Neural crest cell (in vitro differentiated cells): ENCODE measurements at regions not wholly inside any gene's neighbourhood (a gene's known extent, or its start where the extent isn't known, plus 50 kb on each side); places are given as distances from the start of the nearest gene placed in this dataset.

Experiments
- DNase-seq: peaks from one replicate; pipeline ENCODE4 v3.0.0; 2021; ENCODE audit warnings: low read depth, mixed read lengths, low spot score
- H3K27ac Mint-ChIP-seq: one replicate; pipeline ENCODE4 v1.8.0; 2021; ENCODE audit warnings: mild to moderate bottlenecking, mixed read lengths; ENCODE audit not compliant: unreplicated experiment
- H3K27me3 Mint-ChIP-seq: 2 replicates; pipeline ENCODE4 v1.8.0; 2021; ENCODE audit warnings: low read depth, mild to moderate bottlenecking, mixed read lengths
- H3K36me3 Mint-ChIP-seq: 2 replicates; pipeline ENCODE4 v1.8.0; 2021; ENCODE audit warnings: low read depth, mild to moderate bottlenecking, mixed read lengths
- H3K4me1 Mint-ChIP-seq: 2 replicates; pipeline ENCODE4 v1.8.0; 2021; ENCODE audit warnings: mixed read lengths
- H3K4me3 Mint-ChIP-seq: one replicate; pipeline ENCODE4 v1.8.0; 2021; ENCODE audit warnings: mild to moderate bottlenecking, mixed read lengths
- H3K9me3 Mint-ChIP-seq: 2 replicates; pipeline ENCODE4 v1.8.0; 2021; ENCODE audit warnings: mixed read lengths
- CTCF ChIP-seq: fragments of 200-600 bp; sonication (generic); conservative IDR thresholded peaks from 2 replicates; pipeline ENCODE4 v1.5.0; 2021; ENCODE audit warnings: antibody characterized with exemption, mild to moderate bottlenecking

- Mint-ChIP-seq H3K27ac (no peak overlapping the region), H3K4me1 (no peaks in the 10 kb centered on the region), H3K36me3 (no peaks in the 10 kb centered on the region), H3K9me3 (no peaks in the 10 kb centered on the region), H3K27me3 (no peaks in the 10 kb centered on the region), H3K4me3 (no peak overlapping the region)
- DNase-seq = no peak
- no peak for TF ChIP-seq CTCF
Measured at GRCh38 chr5:12270914-12271313, 366.7 kb upstream of the CTNND2 start.

GRCh38 chr5:12269164-12269563 lies 364.9 kb upstream of the CTNND2 start:
- Mint-ChIP-seq H3K9me3 (no peaks in the 10 kb centered on the region), H3K4me1 (no peaks in the 10 kb centered on the region), H3K27me3 (no peaks in the 10 kb centered on the region), H3K4me3 (no peak overlapping the region), H3K27ac (no peak overlapping the region), H3K36me3 (no peaks in the 10 kb centered on the region)
- no peak for TF ChIP-seq CTCF
- no peak for DNase-seq

GRCh38 chr5:12258549-12258948 lies 354.3 kb upstream of the CTNND2 start:
- Mint-ChIP-seq H3K4me1 (no peaks in the 10 kb centered on the region), H3K27ac (no peak overlapping the region), H3K4me3 (no peak overlapping the region), H3K27me3 (no peaks in the 10 kb centered on the region), H3K36me3 (no peaks in the 10 kb centered on the region), H3K9me3 (peaks cover 2% of the 10 kb centered on the region)
- DNase-seq = no peak
- no peak for TF ChIP-seq CTCF

- no peaks in the 10 kb centered on the region for H3K9me3 Mint-ChIP-seq
- TF ChIP-seq CTCF = no peak
Measured at GRCh38 chr5:12250454-12250853, 346.2 kb upstream of the CTNND2 start.

GRCh38 chr5:12248831-12249230 lies 344.6 kb upstream of the CTNND2 start:
- no peaks in the 10 kb centered on the region for H3K27me3 Mint-ChIP-seq
- no peak overlapping the region for H3K4me3 Mint-ChIP-seq
- no peak for DNase-seq
- TF ChIP-seq CTCF = no peak
- no peaks in the 10 kb centered on the region for H3K36me3 Mint-ChIP-seq
- no peaks in the 10 kb centered on the region for H3K4me1 Mint-ChIP-seq
- H3K9me3 Mint-ChIP-seq = no peaks in the 10 kb centered on the region
- no peak overlapping the region for H3K27ac Mint-ChIP-seq

More at GRCh38 chr5:12250454-12250853, 346.2 kb upstream of the CTNND2 start:
- no peaks in the 10 kb centered on the region for H3K36me3 Mint-ChIP-seq
- H3K4me1 Mint-ChIP-seq = no peaks in the 10 kb centered on the region
- no peak overlapping the region for H3K4me3 Mint-ChIP-seq
- H3K27me3 Mint-ChIP-seq = no peaks in the 10 kb centered on the region
- no peak overlapping the region for H3K27ac Mint-ChIP-seq
- no peak for DNase-seq

- no peak overlapping the region for H3K27ac Mint-ChIP-seq
Measured at GRCh38 chr5:12246036-12246435, 341.8 kb upstream of the CTNND2 start.

More at GRCh38 chr5:12246036-12246435, 341.8 kb upstream of the CTNND2 start:
- no peaks in the 10 kb centered on the region for H3K36me3 Mint-ChIP-seq
- H3K4me3 Mint-ChIP-seq = no peak overlapping the region
- H3K27me3 Mint-ChIP-seq = no peaks in the 10 kb centered on the region
- H3K4me1 Mint-ChIP-seq = no peaks in the 10 kb centered on the region
- H3K9me3 Mint-ChIP-seq = no peaks in the 10 kb centered on the region
- no peak for DNase-seq
- no peak for TF ChIP-seq CTCF
